CD14-positive monocyte (primary cell): ENCODE measurements at regions not wholly inside any gene's neighbourhood (a gene's known extent, or its start where the extent isn't known, plus 50 kb on each side); places are given as distances from the start of the nearest gene placed in this dataset.

Source experiments
- DNase-seq, 3 donors: peaks; one replicate each; pipeline ENCODE4 v3.0.0-alpha.2; 2011 to 2022
- H2AFZ ChIP-seq: 2 replicates; pipeline ENCODE4 v1.6.0; 2012; ENCODE audit warnings: mild to moderate bottlenecking, low read depth, low read length, inconsistent platforms; ENCODE audit not compliant: insufficient read depth, poor library complexity, severe bottlenecking
- H3K27ac ChIP-seq, 2 donors: 1 replicate in 1 of 2; 2 replicates in 1 of 2; pipeline ENCODE4 v1.5.1; 2012 to 2013; ENCODE audit warnings: low read length in 2 of 2, control low read depth in 1 of 2, inconsistent platforms in 1 of 2, low read depth in 1 of 2, mild to moderate bottlenecking in 1 of 2
- H3K27me3 ChIP-seq, 2 donors: one replicate each; pipeline versions ENCODE4 v1.6.0 to v1.6.1; 2011 to 2013; ENCODE audit warnings: low read length in 2 of 2; ENCODE audit not compliant: control insufficient read depth in 2 of 2, insufficient read depth in 2 of 2
- H3K36me3 ChIP-seq, 2 donors: replicated peaks in 1 of 2; 1 replicate in 1 of 2; 2 replicates in 1 of 2; pipeline versions ENCODE4 v1.5.1 to v1.6.1; 2012 to 2013; ENCODE audit warnings: low read length in 2 of 2, control low read depth in 1 of 2, inconsistent platforms in 1 of 2, mild to moderate bottlenecking in 1 of 2; ENCODE audit not compliant: insufficient read depth in 2 of 2, control insufficient read depth in 1 of 2
- H3K4me1 ChIP-seq, 2 donors: 1 replicate in 1 of 2; 2 replicates in 1 of 2; pipeline versions ENCODE4 v1.5.1 to v1.6.1; 2012 to 2013; ENCODE audit warnings: low read length in 2 of 2, control low read depth in 1 of 2, inconsistent platforms in 1 of 2, mild to moderate bottlenecking in 1 of 2, moderate library complexity in 1 of 2; ENCODE audit not compliant: insufficient read depth in 2 of 2, control insufficient read depth in 1 of 2
- H3K4me2 ChIP-seq: replicated peaks from 2 replicates; pipeline ENCODE3; 2012; ENCODE audit warnings: low read length, moderate library complexity, mild to moderate bottlenecking; ENCODE audit not compliant: poor library complexity, severe bottlenecking; ENCODE audit errors: extremely low read depth
- H3K4me3 ChIP-seq, 3 experiments: fragments of 200-600 bp in 1 of 3; sonication (generic) in 1 of 3; replicated peaks in 1 of 3; 1 replicate in 2 of 3; 2 replicates in 1 of 3; pipeline ENCODE4 v1.5.1; 2011 to 2013; ENCODE audit warnings: low read length in 3 of 3, mild to moderate bottlenecking in 3 of 3, control low read depth in 2 of 3, low read depth in 2 of 3, inconsistent platforms in 1 of 3, moderate library complexity in 1 of 3
- H3K79me2 ChIP-seq: 2 replicates; pipeline ENCODE4 v1.6.0; 2012; ENCODE audit warnings: mild to moderate bottlenecking, control low read depth, inconsistent platforms, low read length, moderate library complexity; ENCODE audit not compliant: insufficient read depth
- H3K9ac ChIP-seq: 2 replicates; pipeline ENCODE4 v1.6.0; 2017; ENCODE audit warnings: low read length, mild to moderate bottlenecking; ENCODE audit not compliant: insufficient read depth, poor library complexity, severe bottlenecking
- H3K9me3 ChIP-seq, 2 donors: replicated peaks in 1 of 2; 1 replicate in 1 of 2; 2 replicates in 1 of 2; pipeline versions ENCODE4 v1.5.1 to v1.6.1; 2012 to 2013; ENCODE audit warnings: low read length in 2 of 2, control low read depth in 1 of 2; ENCODE audit not compliant: control insufficient read depth in 1 of 2, insufficient read depth in 1 of 2
- H4K20me1 ChIP-seq: 2 replicates; pipeline ENCODE4 v1.6.0; 2012; ENCODE audit warnings: mild to moderate bottlenecking, low read length, control low read depth, moderate library complexity; ENCODE audit not compliant: insufficient read depth
- H3K27ac Mint-ChIP-seq, 7 donors: one replicate each; pipeline ENCODE4 v1.8.0; 2020; ENCODE audit warnings: mild to moderate bottlenecking in 7 of 7, mixed read lengths in 7 of 7, moderate library complexity in 6 of 7, inconsistent platforms in 2 of 7
- H3K27me3 Mint-ChIP-seq, 3 donors: one replicate each; pipeline ENCODE4 v1.8.0; 2021 to 2022; ENCODE audit warnings: low read depth in 3 of 3, mild to moderate bottlenecking in 3 of 3, mixed read lengths in 3 of 3, moderate library complexity in 3 of 3, inconsistent platforms in 1 of 3
- H3K36me3 Mint-ChIP-seq, 2 donors: one replicate each; pipeline ENCODE4 v1.8.0; 2020; ENCODE audit warnings: mixed read lengths in 2 of 2, inconsistent platforms in 1 of 2, mild to moderate bottlenecking in 1 of 2
- H3K4me1 Mint-ChIP-seq: one replicate; pipeline ENCODE4 v1.8.0; 2020; ENCODE audit warnings: mild to moderate bottlenecking, mixed read lengths
- H3K4me3 Mint-ChIP-seq, 2 donors: one replicate each; pipeline ENCODE4 v1.8.0; 2020; ENCODE audit warnings: mild to moderate bottlenecking in 2 of 2, mixed read lengths in 2 of 2, moderate library complexity in 1 of 2
- H3K9me3 Mint-ChIP-seq, 7 donors: one replicate each; pipeline ENCODE4 v1.8.0; 2020 to 2022; ENCODE audit warnings: mixed read lengths in 7 of 7, mild to moderate bottlenecking in 6 of 7, moderate library complexity in 6 of 7, inconsistent platforms in 2 of 7
- WGBS: methylation state at CpG from one replicate; pipeline ENCODE4 v1.1.5; 2013; ENCODE audit warnings: missing lambda C conversion rate; ENCODE audit not compliant: insufficient coverage; 5-methylcytosine and 5-hydroxymethylcytosine counted together
- intact Hi-C, 2 donors: fragments of 100-400 bp; cut with micrococcal nuclease; formaldehyde crosslinking; loops; one replicate each; pipeline versions ENCODE4 v1.15.0 to v1.15.1; 2023
- TF ChIP-seq, protein P1 (sequence below): fragments of 200-600 bp; IDR thresholded peaks from one replicate; pipeline ENCODE4 v1.8.0; 2022; ENCODE audit warnings: antibody characterized with exemption, mild to moderate bottlenecking

DNA sequence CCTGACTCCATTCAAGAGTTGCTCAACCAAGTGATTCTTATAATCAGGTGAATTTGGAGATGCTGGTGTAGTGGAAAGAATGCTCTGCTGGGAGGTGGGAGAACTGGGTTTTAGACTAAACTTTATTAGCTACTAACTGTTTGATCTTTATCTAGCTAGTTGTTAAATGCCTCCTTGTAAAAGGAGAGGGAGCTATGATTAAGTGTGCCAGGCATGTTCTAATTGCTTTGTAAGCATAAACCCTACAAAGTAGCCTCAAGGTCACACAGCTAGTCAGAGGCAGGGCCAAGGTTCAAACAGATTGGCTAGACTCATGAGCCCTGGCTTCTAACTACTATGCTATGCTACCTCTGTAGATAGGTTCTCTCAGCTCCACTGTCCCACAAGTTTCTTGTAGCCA, 105.5 kb downstream of the NXPE2 start:
- no peaks in the 10 kb centered on the region for H3K9me3 ChIP-seq
- intact Hi-C loops: no loop called here
- H3K4me3 Mint-ChIP-seq: no peak overlapping the region
- H3K4me3 ChIP-seq: no peak overlapping the region
- no peak overlapping the region for H3K4me2 ChIP-seq
- H3K4me1 Mint-ChIP-seq: no peaks in the 10 kb centered on the region
- H3K27ac Mint-ChIP-seq: no peak overlapping the region
- H3K4me1 ChIP-seq: no peaks in the 10 kb centered on the region
- DNase-seq: no peak
- H3K36me3 Mint-ChIP-seq: no peaks in the 10 kb centered on the region
- H3K27me3 Mint-ChIP-seq: peaks cover 0 to 6% (median 2%) of the 10 kb centered on the region in 3 donors
- H2AFZ ChIP-seq: no peak overlapping the region
- H3K79me2 ChIP-seq: no peaks in the 10 kb centered on the region
- no peaks in the 10 kb centered on the region for H4K20me1 ChIP-seq
- no peak overlapping the region for H3K9ac ChIP-seq
- no peaks in the 10 kb centered on the region for H3K27me3 ChIP-seq
- no peak overlapping the region for H3K27ac ChIP-seq
- TF ChIP-seq, protein P1, sequence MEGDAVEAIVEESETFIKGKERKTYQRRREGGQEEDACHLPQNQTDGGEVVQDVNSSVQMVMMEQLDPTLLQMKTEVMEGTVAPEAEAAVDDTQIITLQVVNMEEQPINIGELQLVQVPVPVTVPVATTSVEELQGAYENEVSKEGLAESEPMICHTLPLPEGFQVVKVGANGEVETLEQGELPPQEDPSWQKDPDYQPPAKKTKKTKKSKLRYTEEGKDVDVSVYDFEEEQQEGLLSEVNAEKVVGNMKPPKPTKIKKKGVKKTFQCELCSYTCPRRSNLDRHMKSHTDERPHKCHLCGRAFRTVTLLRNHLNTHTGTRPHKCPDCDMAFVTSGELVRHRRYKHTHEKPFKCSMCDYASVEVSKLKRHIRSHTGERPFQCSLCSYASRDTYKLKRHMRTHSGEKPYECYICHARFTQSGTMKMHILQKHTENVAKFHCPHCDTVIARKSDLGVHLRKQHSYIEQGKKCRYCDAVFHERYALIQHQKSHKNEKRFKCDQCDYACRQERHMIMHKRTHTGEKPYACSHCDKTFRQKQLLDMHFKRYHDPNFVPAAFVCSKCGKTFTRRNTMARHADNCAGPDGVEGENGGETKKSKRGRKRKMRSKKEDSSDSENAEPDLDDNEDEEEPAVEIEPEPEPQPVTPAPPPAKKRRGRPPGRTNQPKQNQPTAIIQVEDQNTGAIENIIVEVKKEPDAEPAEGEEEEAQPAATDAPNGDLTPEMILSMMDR: no peak
- H3K9me3 Mint-ChIP-seq: peaks cover 0 to 2% (median 0%) of the 10 kb centered on the region in 7 donors
- no peaks in the 10 kb centered on the region for H3K36me3 ChIP-seq

DNA sequence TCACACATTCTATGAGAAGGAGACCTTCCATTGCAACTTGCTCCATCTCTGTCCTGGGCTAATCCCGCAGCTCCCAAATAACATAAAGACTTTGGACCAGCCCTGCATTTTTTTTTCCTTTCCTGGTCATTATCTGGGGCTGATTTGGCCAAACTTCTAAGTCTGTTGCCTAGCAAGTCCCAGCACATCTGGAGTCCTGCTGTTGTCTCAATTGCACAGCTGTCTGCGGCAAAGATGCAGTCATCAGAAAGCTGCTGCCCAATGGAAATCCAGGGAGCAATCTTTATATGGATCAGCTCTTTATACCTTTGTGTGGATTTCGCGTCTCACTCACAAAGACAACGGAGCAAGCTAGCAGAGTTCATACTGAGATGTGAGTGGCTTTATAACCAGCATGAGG, 105.9 kb downstream of the NXPE2 start:
- Histone ChIP-seq H3K79me2 (no peaks in the 10 kb centered on the region), H3K9me3 (no peaks in the 10 kb centered on the region), H3K4me3 (no peak overlapping the region), H2AFZ (no peak overlapping the region), H3K4me1 (no peaks in the 10 kb centered on the region), H3K27ac (no peak overlapping the region), H3K4me2 (no peak overlapping the region), H3K27me3 (no peaks in the 10 kb centered on the region), H4K20me1 (no peaks in the 10 kb centered on the region), H3K36me3 (no peaks in the 10 kb centered on the region), H3K9ac (no peak overlapping the region)
- Mint-ChIP-seq H3K9me3 (peaks cover 0 to 2% (median 0%) of the 10 kb centered on the region in 7 donors), H3K27ac (no peak overlapping the region), H3K4me1 (no peaks in the 10 kb centered on the region), H3K4me3 (no peak overlapping the region), H3K36me3 (no peaks in the 10 kb centered on the region), H3K27me3 (peaks cover 0 to 6% (median 2%) of the 10 kb centered on the region in 3 donors)
- TF ChIP-seq, protein P1: no peak
- WGBS: 100% methylated on average over 2 of the region's 5 CpGs
- no peak for DNase-seq
- intact Hi-C loops: no loop called here
